ENCODE measurements at regions not wholly inside any gene's neighbourhood (a gene's known extent, or its start where the extent isn't known, plus 50 kb on each side); places are given as distances from the start of the nearest gene placed in this dataset.

- no peak for DNase-seq
Measured at GRCh38 chr20:51867251-51867650, 64.9 kb upstream of the SALL4 start.

DNA sequence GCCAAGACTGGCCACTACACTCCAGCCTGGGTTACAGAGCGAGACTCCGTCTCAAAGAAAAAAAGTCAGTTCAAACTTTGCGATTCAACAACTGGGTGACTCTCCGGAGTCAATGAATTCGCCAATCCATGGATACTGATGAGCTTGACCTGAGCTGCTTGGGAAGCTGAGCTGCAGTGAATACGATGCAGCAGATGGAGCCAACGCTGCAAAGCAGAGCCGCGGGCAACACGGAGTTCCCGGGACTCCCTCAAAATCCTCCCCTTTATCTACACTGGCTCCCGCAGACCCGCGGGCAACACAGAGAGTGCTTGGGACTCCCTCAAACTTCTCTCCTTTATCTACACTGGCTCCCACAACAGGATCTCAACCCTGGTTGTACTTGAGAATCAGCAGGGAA lies 62.6 kb upstream of the SALL4 start:
- DNase-seq: no peak

DNA sequence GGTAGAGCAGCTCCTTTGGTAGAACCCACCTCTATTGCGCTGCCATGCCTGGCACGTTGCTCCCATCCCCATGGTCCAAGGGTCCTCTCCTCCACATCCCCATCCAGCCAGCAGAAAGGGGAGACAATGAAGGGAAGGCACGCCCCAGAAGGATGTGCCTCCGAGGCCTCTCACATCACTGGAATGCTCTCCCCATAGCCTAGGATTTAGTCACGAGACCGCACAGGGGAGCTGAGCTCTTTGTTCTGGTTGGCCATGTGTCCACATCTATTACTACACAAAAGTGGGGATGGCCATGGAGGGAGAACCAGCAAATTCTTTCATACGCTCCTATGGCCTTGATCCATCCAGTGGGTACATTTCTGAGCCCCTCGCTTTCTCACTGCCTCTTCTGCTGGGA lies 60.5 kb upstream of the SALL4 start:
- DNase-seq: no peak

DNA sequence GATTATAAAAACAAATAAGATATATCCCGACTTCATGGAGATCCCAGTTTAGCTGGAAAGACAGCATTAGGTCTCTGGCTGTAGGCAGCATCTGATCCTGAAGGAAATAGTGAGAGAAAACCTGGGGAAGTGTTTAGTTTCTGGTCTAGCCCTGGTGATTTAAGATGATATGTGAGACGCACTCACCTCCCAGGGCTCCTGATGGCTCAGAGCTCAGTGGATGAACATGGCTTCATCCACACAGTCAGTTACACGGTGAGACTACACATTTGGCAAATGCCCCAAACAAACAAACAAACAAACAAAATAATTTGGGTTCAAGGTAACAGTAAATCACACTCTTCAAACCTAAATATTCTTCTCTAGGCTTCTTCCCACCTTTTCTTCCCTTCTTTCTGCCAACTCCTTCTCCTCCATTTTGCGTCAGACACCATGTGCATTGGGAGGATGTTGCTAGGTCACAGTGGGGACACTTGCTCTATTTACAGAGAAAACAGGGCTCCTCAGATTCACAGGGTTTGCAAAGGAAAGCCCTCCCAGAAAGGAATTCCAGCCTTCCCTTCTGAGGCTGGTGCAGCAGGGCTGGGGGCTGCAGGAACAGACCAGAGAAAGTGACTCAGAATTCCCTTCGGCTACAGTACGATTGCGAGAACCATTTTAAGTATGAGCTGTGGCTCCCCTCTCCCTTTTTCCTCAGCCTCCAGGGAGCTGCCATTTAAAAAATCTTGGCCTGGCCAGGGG lies 59.6 kb upstream of the SALL4 start:
- DNase-seq: no peak

DNA sequence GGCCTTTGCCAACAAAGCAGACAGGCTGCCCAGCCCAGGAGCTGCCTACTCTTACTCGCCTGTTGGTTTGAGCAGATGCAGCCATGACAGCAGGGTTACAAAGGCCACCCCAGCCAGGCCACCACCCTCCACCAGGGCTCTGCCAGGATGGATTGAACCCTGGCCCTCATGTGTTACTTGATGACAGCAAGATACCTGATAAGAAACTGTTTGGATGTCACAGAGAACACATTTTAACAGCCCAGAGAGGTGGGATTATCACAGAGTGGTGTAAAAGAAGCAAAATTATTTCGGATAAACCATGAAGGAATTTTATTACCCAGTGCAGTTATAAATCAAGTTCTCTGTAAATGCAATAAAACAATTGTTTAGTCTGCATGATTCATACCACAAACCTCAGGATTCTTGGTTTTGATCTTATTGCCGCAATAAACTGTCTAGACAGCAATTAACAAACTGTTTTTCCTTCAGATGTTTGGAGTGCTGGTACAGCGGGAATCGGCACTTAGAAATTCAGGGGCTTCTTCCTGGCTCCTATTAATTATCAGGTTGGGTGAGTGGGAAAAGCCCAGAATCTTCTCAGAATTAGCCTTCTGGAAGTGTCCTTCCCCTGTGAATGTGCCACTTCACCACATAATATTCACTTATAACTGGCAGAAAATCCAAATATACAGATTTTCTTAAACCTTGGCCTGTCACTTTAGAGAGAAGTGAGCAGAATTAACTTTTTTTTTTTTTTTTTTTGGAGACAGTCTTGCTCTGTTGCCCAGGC lies 58.0 kb upstream of the SALL4 start:
- no peak for DNase-seq

DNA sequence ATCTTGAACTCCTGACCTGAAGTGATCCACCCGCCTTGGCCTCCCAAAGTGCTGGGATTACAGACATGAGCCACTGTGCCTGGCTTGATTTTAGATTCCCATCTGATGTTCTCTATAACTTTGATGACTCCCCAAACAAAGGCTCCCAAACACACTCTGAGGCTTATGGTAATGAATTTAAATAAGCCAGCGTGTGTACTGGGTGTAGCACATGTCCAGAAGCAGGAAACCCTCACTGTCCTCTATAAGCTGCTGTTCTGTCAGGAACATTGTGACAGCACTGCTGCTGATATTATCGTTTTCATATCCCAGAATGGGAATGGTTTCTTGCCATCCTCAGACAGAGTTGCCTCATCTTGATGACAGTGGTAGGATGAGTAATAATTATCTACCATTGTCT lies 54.1 kb upstream of the SALL4 start:
- no peak for DNase-seq

DNA sequence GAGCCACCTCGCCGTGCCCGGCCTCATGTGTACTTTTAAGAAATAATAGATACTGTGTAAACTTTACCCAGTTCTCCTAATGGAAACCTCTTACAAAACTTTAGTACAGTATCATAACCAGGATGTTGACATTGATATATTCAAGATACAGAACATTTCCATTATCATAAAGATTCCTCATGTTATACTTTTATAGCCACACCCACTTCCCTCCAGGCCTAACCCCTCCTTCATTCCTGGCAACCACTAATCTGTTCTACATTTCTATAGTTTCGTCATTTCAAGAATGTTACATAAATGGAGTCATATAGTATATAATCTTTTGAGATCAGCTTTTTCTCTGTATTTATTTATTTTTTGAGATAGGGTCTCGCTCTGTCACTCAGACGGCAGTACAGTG lies 52.6 kb upstream of the SALL4 start:
- DNase-seq: no peak
